OCI-LY7 (cell line): ENCODE measurements at regions not wholly inside any gene's neighbourhood (a gene's known extent, or its start where the extent isn't known, plus 50 kb on each side); places are given as distances from the start of the nearest gene placed in this dataset.

Experiments
- CTCF ChIP-seq: fragments of 200-600 bp; sonication (generic); conservative IDR thresholded peaks from 2 replicates; pipeline ENCODE4 v1.5.1; 2014; ENCODE audit warnings: mild to moderate bottlenecking, antibody characterized with exemption, low read length, moderate library complexity, mixed read lengths
- EZH2phosphoT487 ChIP-seq: fragments of 200-600 bp; sonication (generic); IDR thresholded peaks from 2 replicates; pipeline ENCODE4 v1.6.1; 2018; ENCODE audit warnings: low read depth, borderline replicate concordance, mild to moderate bottlenecking, mixed run types, antibody characterized with exemption, low read length, moderate library complexity, mixed read lengths

- TF ChIP-seq CTCF (no peak), EZH2phosphoT487 (no peak)
Measured at GRCh38 chr3:31028766-31029165, 134.3 kb upstream of the GADL1 start.
